ENCODE measurements at regions not wholly inside any gene's neighbourhood (a gene's known extent, or its start where the extent isn't known, plus 50 kb on each side); places are given as distances from the start of the nearest gene placed in this dataset.
A peak's percentile ranks its signal among the peaks of the same experiment; 100 is the strongest.

- no peak for DNase-seq (ENCODE audit: low spot score)
Measured at GRCh38 chr9:13552606-13553215, 273.2 kb upstream of the MPDZ start.

GRCh38 chr9:13550519-13550918 is 271.0 kb upstream of the MPDZ start:
- DNase-seq (ENCODE audit: low spot score), result no peak

- DNase-seq (ENCODE audit: low spot score), result no peak
Measured at GRCh38 chr9:13548535-13548934, 269.0 kb upstream of the MPDZ start.

GRCh38 chr9:13535141-13535540 is 255.6 kb upstream of the MPDZ start:
- DNase-seq (ENCODE audit: low spot score), result no peak

- no peak for DNase-seq (ENCODE audit: low spot score)
Measured at GRCh38 chr9:13534006-13534405, 254.5 kb upstream of the MPDZ start.

GRCh38 chr9:13532407-13532806 is 252.9 kb upstream of the MPDZ start:
- no peak for DNase-seq (ENCODE audit: low spot score)

- peak; percentile 63 for DNase-seq (ENCODE audit: low spot score)
Measured at GRCh38 chr9:13529321-13530104, 250.0 kb upstream of the MPDZ start.

GRCh38 chr9:13524245-13524644 is 244.8 kb upstream of the MPDZ start:
- no peak for DNase-seq (ENCODE audit: low spot score)

GRCh38 chr9:13520069-13520468 is 240.6 kb upstream of the MPDZ start:
- DNase-seq (ENCODE audit: low spot score), result no peak

GRCh38 chr9:13513716-13514444 is 234.4 kb upstream of the MPDZ start:
- no peak for DNase-seq (ENCODE audit: low spot score)

GRCh38 chr9:13513286-13513685 is 233.8 kb upstream of the MPDZ start:
- DNase-seq (ENCODE audit: low spot score), result no peak

- DNase-seq (ENCODE audit: low spot score), result no peak
Measured at GRCh38 chr9:13508681-13509080, 229.2 kb upstream of the MPDZ start.

- DNase-seq (ENCODE audit: low spot score), result no peak
Measured at GRCh38 chr9:13508086-13508485, 228.6 kb upstream of the MPDZ start.

- no peak for DNase-seq (ENCODE audit: low spot score)
Measured at GRCh38 chr9:13505797-13506196, 226.3 kb upstream of the MPDZ start.

GRCh38 chr9:13503599-13503998 is 224.1 kb upstream of the MPDZ start:
- no peak for DNase-seq (ENCODE audit: low spot score)

- DNase-seq (ENCODE audit: low spot score), result no peak
Measured at GRCh38 chr9:13502484-13502883, 223.0 kb upstream of the MPDZ start.

- no peak for DNase-seq (ENCODE audit: low spot score)
Measured at GRCh38 chr9:13501018-13501417, 221.5 kb upstream of the MPDZ start.

- DNase-seq (ENCODE audit: low spot score), result no peak
Measured at GRCh38 chr9:13500034-13500433, 220.5 kb upstream of the MPDZ start.

GRCh38 chr9:13493697-13494096 is 214.2 kb upstream of the MPDZ start:
- no peak for DNase-seq (ENCODE audit: low spot score)

GRCh38 chr9:13491493-13492424 is 212.3 kb upstream of the MPDZ start:
- DNase-seq (ENCODE audit: low spot score), result no peak

- DNase-seq (ENCODE audit: low spot score), result no peak
Measured at GRCh38 chr9:13491138-13491492, 211.6 kb upstream of the MPDZ start.

- DNase-seq (ENCODE audit: low spot score), result no peak
Measured at GRCh38 chr9:13487936-13488335, 208.4 kb upstream of the MPDZ start.

All from SW480 (cell line).